ENCODE measurements at regions not wholly inside any gene's neighbourhood (a gene's known extent, or its start where the extent isn't known, plus 50 kb on each side); places are given as distances from the start of the nearest gene placed in this dataset.
"Not testable (repeated sequence)": the region's sequence is repeated elsewhere in the genome, so short reads cannot be mapped to it uniquely, and the experiment has no call there.

DNA sequence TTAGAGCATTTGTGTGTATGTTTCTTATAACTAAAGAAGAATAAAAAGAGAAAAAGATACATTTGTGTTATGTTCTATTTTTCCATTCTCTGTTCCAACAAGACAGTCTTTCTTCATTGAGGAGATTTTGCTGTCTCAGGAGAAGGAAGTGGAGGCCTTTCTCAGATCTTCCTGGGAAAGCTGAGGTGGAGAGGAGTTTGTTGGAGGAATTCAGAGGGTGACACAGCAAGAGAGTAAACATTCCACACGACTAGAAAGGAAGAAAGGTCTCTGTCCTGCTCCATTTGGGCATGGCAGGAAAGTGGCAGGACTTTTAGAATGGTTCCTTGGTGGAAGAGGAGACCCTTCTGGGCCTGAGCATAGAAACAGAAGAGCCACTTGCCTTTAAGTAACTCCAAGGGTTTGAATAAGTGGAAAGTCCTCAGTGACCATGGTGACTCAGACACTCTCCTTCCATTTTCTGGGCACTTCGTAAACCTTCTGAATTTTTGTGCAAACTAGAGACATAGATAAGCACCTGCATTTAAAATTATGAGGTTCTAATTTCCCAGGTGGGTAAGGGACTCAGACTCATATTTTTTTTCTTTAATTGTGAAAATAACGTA lies 52.3 kb upstream of the COL5A2 start:
- no peak for DNase-seq (ENCODE audit: low read depth)

DNA sequence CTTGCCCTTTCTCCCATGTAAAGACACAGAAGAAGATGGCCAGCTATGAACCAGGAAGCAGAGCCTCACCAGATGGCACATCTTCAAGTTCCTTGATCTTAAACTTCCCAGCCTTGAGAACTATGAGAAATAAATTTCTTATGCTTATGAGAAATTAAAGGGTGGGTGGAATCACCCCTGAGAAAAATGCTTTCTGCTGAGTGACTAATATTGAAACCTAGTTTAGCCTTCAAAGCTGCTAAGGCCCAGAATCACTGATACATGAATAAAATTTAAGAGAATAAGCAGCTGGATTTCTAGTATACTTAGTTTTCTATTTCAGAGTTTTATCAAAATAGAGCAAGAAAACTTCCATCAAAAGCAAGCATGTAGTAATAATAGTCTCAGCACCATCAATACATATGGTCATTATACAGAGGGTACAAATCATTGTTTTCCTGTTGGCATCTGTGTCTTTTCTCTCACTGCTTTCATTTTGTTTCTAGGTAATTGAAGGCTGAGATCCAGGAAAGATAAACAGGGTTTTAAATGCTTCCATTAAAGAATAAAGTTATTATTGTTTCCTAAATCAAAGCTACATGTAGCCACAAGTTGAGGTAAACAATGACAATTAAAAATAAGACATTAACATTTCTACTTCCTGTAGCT lies 53.3 kb upstream of the COL5A2 start:
- no peak for DNase-seq (ENCODE audit: low read depth)

DNA sequence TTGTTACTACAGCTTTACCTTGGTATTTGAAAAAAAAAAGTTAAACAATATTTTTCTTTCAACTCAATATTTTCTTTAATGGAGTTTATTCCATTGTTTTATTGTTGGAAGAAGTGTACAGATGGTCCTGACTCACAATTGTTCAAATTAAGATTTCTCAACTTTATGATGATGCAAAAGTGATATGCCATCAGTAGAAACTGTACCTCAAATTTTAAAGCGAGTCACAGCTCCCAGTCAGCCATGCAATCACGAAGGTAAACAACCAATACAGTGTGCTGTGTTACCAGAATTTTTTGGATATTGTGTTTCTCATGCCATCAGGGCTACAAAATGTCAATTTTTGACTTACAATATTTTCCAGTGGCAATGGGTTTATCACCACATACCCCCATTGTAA lies 54.0 kb upstream of the COL5A2 start:
- peak; percentile 48 for DNase-seq (ENCODE audit: low read depth)

DNA sequence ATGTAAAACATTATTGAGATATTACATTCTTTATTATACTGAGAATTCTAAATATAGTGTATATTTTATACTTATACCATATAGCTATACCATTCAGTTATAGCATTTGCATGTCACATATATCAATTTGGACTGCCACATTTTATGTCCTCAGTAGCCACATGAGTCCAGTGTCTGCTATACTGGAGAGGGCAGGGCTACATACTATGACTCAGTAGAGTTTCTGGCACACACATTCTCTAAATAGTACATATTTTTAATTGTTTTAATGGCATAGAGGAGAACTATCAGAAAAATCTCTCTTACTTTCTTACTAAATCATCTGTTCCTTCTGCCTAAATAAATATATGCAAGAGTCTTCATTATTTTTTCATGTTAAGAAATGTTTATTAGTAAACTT lies 55.4 kb upstream of the COL5A2 start:
- DNase-seq (ENCODE audit: low read depth) = no peak

DNA sequence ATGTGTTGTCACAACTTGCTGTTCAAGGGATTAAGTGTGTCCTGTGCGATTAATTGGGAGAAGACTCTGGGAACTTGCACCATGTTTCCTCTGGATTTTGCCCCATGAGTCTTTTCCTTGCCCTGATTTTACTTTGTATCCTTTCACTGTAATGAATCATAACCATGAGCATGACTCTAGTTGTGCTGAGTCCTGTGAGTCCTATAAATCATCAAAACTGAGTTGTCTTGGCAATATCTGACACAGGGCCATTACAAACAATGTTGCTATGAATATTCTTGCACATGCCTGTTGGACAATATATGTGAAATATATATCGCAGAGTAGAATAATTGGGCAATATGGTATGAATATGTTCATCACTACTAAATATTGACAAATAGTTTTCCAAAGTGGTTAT lies 56.5 kb upstream of the COL5A2 start:
- peak; percentile 35 for DNase-seq (ENCODE audit: low read depth)

DNA sequence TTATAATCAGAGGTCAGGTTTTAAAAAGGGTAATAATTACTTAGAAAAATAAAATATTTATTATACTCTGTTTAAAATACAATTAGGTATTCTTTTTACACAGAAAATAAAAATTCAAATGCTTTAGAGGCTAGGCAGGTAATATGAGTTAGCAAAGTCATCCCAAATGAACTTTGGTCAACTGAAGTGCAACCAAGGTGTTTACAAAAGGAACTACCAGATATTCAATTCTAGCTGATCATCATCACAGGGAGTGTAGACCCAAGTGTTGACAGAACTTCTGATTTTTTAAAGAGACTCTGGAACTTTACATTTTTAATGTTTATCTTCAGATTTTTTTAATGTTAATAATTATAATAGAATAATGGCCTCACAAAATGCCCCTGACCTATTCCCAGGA lies 59.3 kb upstream of the COL5A2 start:
- DNase-seq (ENCODE audit: low read depth) = no peak

DNA sequence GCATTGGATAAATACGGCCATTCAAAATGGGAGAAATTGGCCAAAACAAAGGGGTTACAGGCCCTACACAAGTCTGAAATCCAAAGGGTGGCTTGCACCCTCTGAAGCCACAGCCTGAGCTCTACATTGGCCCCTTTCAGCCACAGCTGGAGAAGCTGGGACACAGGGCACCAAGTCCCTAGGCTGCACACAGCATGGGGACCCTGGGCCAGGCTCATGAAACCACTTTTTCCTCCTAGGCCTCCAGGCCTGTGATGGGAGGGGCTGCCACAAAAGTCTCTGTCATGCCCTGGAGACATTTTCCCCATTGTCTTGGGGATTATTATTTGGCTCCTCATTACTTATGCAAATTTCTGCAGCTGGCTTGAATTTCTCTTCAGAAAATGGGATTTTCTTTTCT lies 64.3 kb upstream of the COL5A2 start:
- not testable (repeated sequence) for DNase-seq (ENCODE audit: low read depth)

DNA sequence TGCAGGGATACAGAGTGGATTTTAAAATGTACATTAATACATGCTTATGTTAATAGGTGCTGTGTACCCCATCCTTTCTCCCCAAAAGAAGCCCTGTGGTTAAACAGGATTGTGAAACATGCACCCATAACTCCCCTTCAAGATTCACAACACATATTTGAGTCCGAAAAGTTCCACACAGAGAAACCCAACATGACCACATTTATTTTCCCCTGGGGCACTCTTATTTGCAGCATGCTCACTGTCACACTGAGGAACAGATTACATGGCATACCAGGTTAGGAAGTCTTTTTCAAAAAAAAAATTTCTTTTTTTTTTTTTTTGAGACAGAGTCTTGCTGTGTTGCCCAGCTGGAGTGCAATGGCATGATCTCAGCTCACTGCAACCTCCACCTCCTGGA lies 67.7 kb upstream of the COL5A2 start:
- no peak for DNase-seq (ENCODE audit: low read depth)

DNA sequence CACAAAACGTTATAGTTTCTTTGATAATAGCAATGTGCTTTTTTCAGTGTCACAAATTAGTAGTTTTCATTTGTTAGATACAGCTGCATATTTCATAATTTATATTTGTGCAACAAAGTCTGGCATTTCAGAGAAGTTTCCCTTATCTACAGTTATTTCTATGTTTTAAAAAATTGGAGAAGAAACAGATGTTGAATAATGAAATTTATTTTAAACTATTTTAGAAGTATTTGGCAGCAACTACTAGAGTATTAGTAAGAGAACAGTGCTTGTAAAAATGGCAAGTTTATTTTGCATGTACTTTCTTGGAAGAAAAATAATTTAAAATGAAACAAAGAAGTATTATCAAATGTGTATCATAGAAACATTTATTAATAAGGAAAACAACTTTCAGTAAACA lies 68.6 kb upstream of the COL5A2 start:
- DNase-seq (ENCODE audit: low read depth) = no peak

DNA sequence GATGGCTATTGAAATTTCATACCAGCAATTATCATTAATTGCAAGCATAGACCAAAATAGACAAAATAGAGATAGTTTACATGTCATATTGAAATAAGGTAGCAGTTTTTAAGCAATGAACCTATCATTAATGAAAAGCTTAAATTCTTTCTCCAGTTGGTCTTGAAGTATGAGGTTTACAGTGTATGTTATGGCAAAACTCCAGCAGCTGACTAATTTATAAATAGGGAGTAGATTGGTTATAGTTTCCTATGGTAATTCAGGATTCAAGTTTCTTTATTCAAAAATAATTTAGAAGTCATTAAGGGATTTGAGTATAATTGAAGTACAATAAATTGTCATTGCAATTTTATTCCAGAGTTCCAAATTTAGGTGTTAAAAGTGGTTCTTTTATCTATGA lies 69.6 kb upstream of the COL5A2 start:
- DNase-seq (ENCODE audit: low read depth) = peak; percentile 32

DNA sequence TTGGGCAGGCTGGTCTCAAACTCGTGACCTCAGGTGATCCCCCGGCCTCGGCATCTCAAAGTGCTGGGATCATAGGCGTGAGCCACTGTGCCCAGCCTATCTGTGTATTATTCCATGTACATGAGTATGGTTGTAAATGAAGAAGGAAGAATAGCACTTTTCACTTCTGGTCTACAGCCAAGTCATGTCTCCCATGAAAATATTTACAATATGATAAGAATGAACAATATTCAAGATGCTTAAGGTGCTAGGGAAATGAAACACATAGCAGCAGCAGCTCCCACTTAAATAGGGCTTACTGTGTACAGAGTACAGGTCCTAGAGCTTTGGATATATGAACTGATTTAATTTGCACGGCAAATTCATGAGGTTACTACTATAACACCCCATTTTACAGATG lies 70.3 kb upstream of the COL5A2 start:
- no peak for DNase-seq (ENCODE audit: low read depth)

DNA sequence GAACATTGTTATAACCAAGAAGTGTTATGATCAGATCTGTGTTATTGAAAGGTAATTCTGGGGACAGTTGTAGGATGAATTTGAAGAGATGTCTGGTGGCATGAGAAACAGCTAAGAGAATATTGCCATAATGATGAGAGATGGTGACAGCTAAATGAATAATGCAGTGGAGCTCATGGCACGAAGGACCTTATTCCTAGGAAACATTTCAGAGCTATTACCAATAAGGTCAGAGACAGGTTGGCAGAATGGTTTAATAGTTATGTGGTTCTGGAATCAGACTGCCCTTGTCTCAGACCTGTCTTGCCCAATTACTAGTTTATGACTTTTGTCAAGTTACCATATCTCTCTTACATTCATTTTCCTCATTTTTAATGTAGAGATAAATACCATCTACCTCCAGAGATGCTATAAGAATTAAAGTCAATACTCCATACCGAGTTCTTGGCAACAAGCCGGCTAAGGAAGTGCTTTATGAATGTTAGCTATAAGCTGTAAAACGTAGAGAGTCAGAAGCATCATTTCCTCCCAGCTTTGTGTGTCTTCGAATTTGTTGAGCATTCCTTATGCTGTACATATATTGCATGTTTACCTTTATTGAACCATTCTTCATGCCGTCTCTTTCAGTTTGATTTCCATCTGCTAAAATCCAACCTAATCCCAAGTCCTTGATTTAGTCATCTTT lies 73.6 kb upstream of the COL5A2 start:
- DNase-seq (ENCODE audit: low read depth) = no peak

DNA sequence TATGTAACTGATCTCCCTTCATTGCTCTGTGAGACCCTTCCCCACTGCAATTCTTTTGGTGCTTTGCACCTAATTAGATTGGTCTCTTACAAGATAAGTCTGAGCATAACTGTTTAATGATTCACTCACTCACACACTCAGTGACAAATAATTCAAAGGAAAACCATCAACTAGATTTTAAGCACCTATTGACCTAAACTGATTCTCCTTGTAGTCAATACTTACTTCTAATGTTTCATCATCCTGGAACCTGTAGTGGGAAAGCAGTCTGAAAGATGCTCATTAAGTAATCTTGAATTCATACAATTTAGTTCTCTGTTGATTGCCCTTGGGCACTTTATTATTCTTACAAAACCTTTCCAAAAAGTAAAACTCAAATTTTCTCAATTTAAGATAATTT lies 74.3 kb upstream of the COL5A2 start:
- DNase-seq (ENCODE audit: low read depth) = no peak

DNA sequence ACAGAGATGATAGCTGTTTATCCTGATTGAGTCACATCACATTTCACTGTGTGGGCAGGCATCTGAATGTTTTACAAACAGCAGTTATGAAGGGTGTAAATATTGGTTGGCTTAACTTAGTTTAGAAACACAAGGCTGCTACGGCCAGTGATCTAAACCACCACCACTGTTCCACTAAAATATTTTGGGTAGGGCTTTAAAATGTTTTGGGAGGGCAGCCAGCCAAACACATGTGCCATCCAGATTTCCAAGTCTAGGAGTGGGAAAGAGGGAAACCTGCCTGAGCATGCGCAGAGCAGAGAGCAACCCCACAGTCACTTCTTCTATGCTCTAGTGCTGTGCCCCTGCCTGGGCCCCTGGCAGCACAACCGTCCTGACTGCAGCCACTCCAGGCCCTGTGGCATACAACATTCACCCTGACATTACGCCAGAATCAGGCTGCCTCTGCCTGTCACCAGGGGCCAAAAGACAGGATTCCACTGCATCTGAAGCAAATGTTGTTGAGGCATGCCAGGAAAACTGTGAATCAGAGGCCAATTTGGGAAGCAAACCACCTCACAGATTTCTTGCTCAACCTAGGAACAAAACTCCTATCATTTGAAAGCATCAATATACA lies 74.8 kb upstream of the COL5A2 start:
- peak; percentile 95 for DNase-seq (ENCODE audit: low read depth)

DNA sequence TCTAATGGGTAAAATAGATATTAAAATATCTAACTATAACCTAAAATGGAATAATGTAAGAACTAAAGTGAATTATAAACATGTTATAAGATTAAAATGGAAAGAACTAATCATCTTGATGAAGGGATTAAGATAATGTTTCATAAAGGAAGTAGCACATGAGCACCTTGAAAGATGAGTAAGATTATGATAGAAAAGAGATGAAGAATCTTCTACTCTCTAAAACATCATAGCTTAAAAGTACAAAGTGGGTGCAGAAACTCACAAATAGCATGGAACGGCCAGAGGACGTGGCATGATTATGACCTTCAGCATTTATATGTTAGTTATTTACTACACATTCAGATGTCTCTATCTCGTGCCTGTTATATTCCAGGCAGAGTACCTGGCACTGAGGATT lies 76.2 kb upstream of the COL5A2 start:
- no peak for DNase-seq (ENCODE audit: low read depth)

DNA sequence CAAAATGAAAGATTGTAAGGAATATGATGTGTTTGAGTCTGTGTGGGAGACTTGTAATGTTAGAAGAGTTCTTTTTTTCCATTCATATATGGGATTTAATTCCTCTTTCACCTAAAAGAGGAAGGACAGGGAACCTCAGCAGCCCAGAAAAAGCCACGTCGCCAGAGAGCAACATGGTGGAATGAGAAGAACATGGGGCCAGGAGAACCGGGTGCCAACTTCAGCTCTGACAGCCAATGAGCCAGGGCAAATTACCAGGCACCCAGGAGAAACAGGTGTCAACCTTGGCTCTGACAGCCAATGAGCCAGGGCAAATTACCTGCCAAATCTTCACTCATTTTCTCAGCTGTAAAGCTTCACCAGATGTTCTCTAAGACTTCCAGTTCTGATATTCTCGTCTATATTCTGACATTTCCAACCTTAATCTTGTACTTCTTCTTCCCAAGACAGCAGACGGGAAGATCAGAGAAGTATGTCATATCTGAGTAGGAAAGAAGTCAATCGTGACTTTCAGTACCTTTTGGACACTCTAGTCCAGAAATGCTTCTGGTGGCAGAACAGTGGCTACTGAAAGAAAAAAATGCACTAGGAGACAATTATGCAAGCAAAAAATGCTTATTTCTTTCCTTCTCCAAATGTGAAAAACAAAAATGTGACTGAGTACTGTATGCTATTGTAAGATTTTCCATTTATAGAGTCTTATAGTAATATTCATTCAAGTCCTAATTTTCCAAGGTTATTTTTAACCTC lies 79.2 kb upstream of the COL5A2 start:
- no peak for DNase-seq (ENCODE audit: low read depth)

DNA sequence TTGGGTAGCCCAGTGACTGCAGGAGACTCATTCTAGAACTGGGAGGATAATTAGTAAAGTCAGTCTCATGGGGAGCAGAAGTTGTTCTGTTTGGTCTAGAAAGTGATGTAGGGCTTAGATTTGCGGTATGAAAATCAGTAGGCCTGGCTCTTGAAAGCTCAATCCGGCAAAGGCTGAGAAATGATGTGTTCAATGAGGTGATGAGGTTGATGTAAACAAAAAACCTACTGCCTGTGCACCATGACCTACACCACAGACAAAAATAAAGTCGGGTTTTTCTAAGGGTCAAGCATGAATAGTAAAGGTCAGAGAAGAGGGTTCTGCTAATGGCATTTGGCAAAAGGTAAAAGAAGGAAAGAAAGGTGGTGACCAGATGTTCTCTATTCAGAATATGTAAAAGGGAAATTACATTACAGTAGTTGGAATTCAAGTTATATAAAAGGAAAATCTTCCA lies 80.8 kb upstream of the COL5A2 start:
- DNase-seq (ENCODE audit: low read depth) = no peak

DNA sequence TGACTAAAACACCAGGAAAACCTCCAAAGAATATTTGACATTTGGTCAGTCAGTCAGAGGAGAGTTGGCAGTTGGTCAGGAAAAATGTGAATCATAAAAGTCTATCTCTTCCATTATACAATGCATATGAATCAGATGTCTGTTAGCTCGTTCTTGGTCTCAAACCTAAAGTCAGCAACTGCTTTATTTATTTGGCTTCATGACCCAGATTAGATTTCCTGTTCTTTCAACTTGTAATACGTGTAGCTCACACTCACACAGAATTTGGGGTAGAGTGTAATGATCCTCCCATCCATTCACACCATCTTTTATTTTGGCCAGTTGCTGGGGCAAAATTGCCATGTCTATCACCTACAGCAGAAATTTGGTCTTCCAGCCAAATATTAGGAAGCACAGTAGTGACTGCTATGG lies 81.9 kb upstream of the COL5A2 start:
- DNase-seq (ENCODE audit: low read depth) = peak; percentile 70

DNA sequence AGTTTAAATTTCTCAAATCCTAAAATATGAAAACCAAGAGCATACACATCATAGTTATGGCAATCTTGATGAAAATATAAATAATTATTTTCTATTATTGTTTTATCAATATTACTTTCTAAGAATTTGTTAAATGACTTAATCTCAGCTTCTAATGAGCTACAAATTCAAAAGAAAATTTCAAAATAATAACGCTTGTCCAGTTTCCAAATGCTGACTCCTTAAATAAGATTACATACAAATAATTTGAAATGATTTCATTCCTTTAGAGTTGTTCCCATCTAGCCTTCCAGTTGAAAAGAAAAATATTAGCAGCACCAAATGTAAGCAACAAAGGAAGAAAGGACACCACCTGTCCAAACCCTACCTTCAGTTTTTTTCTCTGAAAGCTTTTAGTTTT lies 82.4 kb upstream of the COL5A2 start:
- DNase-seq (ENCODE audit: low read depth) = no peak

DNA sequence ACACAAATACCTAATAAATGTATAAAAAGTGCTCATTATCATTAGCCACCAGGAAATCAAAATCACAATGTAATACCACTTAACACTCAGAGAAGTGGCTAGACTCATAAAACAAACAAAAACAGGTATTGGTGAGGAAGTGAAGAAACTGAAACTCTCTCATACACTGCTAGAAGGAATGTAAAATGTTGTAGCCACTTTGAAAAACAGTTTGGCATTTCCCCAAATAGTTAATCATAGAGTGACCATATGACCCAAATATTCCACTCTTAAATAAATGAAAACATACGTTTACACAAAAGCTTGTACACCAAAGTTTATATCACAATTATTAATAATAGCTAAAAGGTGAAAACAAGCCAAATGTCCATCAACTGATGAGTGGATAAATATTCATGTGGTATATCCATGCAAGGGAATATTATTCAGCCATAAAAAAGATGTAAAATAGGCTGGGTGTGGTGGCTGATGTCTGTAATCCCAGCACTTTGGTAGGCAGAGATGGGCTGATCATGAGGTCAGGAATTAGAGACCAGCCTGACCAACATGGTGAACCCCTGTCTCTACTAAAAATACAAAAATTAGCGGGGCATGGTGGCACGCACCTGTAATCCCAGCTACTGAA lies 86.2 kb upstream of the COL5A2 start:
- DNase-seq (ENCODE audit: low read depth) = no peak

DNA sequence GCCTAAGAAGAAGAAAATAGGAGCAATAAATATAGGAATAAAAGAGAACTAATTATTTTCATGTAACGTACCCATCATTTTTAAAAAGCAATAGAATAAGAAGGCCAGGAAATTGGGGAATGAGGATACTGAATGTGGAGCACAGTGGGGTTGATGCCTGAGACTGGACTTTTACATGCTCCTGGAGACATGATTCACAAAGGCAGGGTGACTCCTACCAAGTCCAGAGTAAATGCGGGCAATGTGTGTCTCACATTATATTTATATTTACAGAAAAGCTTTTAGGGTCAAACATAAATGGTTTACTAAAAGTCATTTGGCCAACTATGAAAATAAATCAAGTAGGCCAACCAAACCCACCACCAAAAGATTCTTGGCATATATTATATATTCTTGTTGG lies 87.9 kb upstream of the COL5A2 start:
- DNase-seq (ENCODE audit: low read depth) = no peak

All from fibroblast of gingiva (primary cell).